HL-60 (cell line): ENCODE measurements at regions not wholly inside any gene's neighbourhood (a gene's known extent, or its start where the extent isn't known, plus 50 kb on each side); places are given as distances from the start of the nearest gene placed in this dataset.

ENCODE experiments used
- CTCF ChIP-seq: IDR thresholded peaks from one replicate; pipeline ENCODE4 v1.5.1; 2011; ENCODE audit warnings: low read length, control low read depth, inconsistent platforms; ENCODE audit not compliant: insufficient read depth
- GABPA ChIP-seq: IDR thresholded peaks from 2 replicates; pipeline ENCODE4 v1.6.1; 2012; ENCODE audit warnings: low read depth

- no peak for TF ChIP-seq GABPA
- TF ChIP-seq CTCF, result no peak
These were observed 125.7 kb upstream of the SNTG2 start for GRCh38 chr2:824954-825353.
